Testis (tissue), 2 donors: ENCODE measurements at regions not wholly inside any gene's neighbourhood (a gene's known extent, or its start where the extent isn't known, plus 50 kb on each side); places are given as distances from the start of the nearest gene placed in this dataset.
A peak's percentile ranks its signal among the peaks of the same experiment; 100 is the strongest.

Experiments used
- DNase-seq: peaks from one replicate; pipeline ENCODE4 v3.0.0-alpha.2; 2019
- H3K27ac ChIP-seq, 2 donors: fragments of 200-600 bp; sonication (generic); one replicate each; pipeline ENCODE4 v1.5.1; 2019
- H3K27me3 ChIP-seq: fragments of 200-600 bp; sonication (generic); one replicate; pipeline ENCODE4 v1.5.1; 2019
- H3K36me3 ChIP-seq: fragments of 200-600 bp; sonication (generic); one replicate; pipeline ENCODE4 v1.5.1; 2017; ENCODE audit warnings: low read depth; ENCODE audit errors: missing control alignments
- H3K4me1 ChIP-seq: fragments of 200-600 bp; sonication (generic); one replicate; pipeline ENCODE4 v1.5.1; 2019
- H3K4me3 ChIP-seq, 2 donors: fragments of 200-600 bp; sonication (generic); one replicate each; pipeline ENCODE4 v1.5.1; 2017 to 2019
- H3K9me3 ChIP-seq: fragments of 200-600 bp; sonication (generic); one replicate; pipeline ENCODE4 v1.5.1; 2017
- POLR2A ChIP-seq: fragments of 450-650 bp; IDR thresholded peaks from one replicate; pipeline ENCODE4 v1.6.1; 2017; ENCODE audit warnings: antibody characterized with exemption, mild to moderate bottlenecking, moderate library complexity
- WGBS, 2 donors: methylation state at CpG; one replicate each; pipeline ENCODE4 v1.1.5; 2018; 5-methylcytosine and 5-hydroxymethylcytosine counted together
- intact Hi-C: fragments of 100-400 bp; cut with DNase I; formaldehyde crosslinking; loops from one replicate; pipeline ENCODE4 v1.15.1; 2023; ENCODE audit warnings: low total_unique reads
- TF ChIP-seq, protein P1 (sequence below), 3 experiments: fragments of 450-650 bp in 2 of 3; fragments of 200-600 bp in 1 of 3; sonication (generic) in 1 of 3; IDR thresholded peaks; one replicate each; pipeline ENCODE4 v1.5.1; 2016 to 2019; ENCODE audit warnings: antibody characterized with exemption in 3 of 3, mild to moderate bottlenecking in 2 of 3, moderate library complexity in 1 of 3

DNA sequence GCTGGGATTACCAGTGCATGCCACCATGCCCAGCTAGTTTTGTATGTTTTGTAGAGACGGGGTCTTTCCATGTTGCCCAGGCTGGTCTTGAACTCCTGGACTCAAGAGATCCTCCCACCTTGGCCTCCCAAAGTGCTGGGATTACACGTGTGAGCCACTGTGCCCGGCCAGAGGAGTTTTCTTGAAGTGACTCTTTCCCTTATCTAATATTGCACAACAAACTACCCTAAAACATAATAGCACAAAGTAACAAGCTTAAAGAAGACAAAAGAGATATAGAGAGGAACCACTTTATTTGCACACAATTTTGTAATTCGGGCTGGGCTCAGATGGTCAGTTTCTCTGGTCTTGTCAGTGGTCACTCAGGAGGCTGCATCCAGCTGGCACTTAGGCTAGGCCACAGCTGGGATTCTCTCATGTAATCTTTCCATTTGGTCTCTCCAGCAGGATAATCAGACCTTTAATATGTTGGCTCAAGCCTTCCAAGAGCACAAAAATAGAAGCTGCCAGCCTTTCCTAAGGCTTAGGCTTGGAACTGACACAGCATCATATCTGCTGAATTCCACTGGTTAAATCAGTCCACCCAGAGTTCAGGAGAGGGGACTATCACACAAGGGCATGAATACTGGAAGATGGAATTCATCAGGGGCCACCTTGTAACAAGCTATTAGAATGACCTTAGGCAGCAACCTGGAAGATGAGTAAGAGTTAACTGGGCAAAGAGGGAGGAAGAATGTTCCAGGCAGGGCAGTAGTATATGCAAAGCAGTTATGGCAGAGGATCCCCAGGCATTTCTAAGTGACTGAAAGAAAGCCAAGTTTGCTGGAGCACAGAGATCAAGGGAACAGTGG is 56.7 kb upstream of the PNRC1 start:
- no peaks in the 10 kb centered on the region for H3K9me3 ChIP-seq
- H3K27me3 ChIP-seq = no peaks in the 10 kb centered on the region
- TF ChIP-seq POLR2A = no peak
- TF ChIP-seq, protein P1, sequence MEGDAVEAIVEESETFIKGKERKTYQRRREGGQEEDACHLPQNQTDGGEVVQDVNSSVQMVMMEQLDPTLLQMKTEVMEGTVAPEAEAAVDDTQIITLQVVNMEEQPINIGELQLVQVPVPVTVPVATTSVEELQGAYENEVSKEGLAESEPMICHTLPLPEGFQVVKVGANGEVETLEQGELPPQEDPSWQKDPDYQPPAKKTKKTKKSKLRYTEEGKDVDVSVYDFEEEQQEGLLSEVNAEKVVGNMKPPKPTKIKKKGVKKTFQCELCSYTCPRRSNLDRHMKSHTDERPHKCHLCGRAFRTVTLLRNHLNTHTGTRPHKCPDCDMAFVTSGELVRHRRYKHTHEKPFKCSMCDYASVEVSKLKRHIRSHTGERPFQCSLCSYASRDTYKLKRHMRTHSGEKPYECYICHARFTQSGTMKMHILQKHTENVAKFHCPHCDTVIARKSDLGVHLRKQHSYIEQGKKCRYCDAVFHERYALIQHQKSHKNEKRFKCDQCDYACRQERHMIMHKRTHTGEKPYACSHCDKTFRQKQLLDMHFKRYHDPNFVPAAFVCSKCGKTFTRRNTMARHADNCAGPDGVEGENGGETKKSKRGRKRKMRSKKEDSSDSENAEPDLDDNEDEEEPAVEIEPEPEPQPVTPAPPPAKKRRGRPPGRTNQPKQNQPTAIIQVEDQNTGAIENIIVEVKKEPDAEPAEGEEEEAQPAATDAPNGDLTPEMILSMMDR (IDR thresholded peaks at IDR 0.05) = no peak
- peaks cover 24% of the 10 kb centered on the region for H3K4me1 ChIP-seq
- no peaks in the 10 kb centered on the region for H3K36me3 ChIP-seq
- H3K27ac ChIP-seq = peak overlapping the region; percentile 33 to 48
- H3K4me3 ChIP-seq = no peak overlapping the region
- peak; percentile 50 for DNase-seq
- intact Hi-C loops = no loop called here
- 43 to 52% methylated on average over 4 of the region's 4 CpGs for WGBS, 2 donors

DNA sequence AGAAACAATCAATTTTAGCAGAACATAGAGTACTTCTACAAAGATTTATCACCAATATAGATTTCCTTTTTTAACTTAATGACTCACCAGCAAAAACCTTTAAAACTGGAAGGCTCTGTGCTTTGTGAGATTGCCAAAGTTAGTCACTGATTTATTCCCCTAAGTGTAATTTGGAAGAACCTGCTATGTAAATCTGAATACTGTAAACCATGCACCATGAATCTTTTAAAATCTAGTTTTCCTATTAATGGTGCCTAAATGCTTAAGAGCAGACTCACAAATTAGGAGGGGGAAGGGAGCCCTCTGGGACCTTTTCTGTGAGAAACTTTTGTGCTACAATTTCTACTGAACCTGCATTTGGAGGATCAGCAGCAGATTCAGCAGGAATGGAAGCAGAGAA is 57.8 kb upstream of the PNRC1 start:
- TF ChIP-seq POLR2A = no peak
- TF ChIP-seq, protein P1 (IDR thresholded peaks at IDR 0.05) = no peak
- Histone ChIP-seq H3K36me3 (no peaks in the 10 kb centered on the region), H3K9me3 (no peaks in the 10 kb centered on the region), H3K4me1 (peaks cover 24% of the 10 kb centered on the region), H3K4me3 (no peak overlapping the region), H3K27me3 (no peaks in the 10 kb centered on the region), H3K27ac (peak overlapping the region; percentile 33 to 46)
- intact Hi-C loops = no loop called here
- no peak for DNase-seq

DNA sequence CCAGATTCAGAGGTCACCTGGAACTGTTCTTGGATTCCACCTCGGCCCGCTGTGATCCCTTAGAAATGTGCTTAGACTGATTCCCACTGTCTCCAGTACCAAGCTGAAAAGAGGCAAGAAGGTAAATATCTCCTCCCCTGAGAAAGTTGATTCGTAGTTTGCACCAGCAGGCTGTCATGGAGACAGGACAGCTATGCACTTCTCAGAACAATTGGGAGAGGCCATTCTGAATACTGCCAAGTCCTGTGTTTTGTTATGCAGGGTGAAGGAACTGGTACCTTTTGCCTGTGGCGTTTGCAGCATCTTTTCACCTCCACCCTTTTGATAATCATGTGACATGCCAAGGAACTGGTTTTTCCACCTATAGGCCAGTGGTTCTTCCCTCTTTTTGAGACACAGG is 58.2 kb upstream of the RNGTT start:
- TF ChIP-seq, protein P1 (IDR thresholded peaks at IDR 0.05) = no peak
- no peak for TF ChIP-seq POLR2A
- Histone ChIP-seq H3K4me3 (no peak overlapping the region), H3K27me3 (no peaks in the 10 kb centered on the region), H3K4me1 (peaks cover 24% of the 10 kb centered on the region), H3K9me3 (no peaks in the 10 kb centered on the region), H3K27ac (peak overlapping the region; percentile 29 to 46), H3K36me3 (no peaks in the 10 kb centered on the region)
- 92 to 93% methylated on average over 4 of the region's 4 CpGs for WGBS, 2 donors
- intact Hi-C loops = no loop called here
- DNase-seq = no peak

DNA sequence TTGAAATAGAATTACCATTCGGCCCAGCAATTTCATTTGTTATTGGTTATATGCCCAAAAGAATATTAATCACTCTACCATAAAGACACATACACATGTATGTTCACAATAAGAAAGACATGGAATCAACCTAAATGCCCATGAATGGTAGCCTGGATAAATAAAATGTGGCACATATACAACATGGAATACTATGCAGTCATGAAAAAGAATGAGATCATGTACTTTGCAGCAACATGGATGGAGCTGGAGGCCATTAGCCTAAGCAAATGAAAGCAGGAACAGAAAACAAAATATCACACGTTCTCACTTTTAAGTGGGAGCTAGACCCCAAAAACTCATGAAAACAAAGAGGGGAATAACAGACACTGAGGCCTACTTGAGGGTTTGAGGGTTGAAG is 52.6 kb upstream of the RNGTT start:
- H3K4me1 ChIP-seq = no peaks in the 10 kb centered on the region
- intact Hi-C loops = no loop called here
- 94 to 95% methylated on average over 2 of the region's 2 CpGs for WGBS, 2 donors
- H3K36me3 ChIP-seq = no peaks in the 10 kb centered on the region
- H3K27ac ChIP-seq = no peak overlapping the region
- H3K9me3 ChIP-seq = no peaks in the 10 kb centered on the region
- no peaks in the 10 kb centered on the region for H3K27me3 ChIP-seq
- DNase-seq = no peak
- H3K4me3 ChIP-seq = no peak overlapping the region
- no peak for TF ChIP-seq POLR2A
- TF ChIP-seq, protein P1 (IDR thresholded peaks at IDR 0.05) = no peak

DNA sequence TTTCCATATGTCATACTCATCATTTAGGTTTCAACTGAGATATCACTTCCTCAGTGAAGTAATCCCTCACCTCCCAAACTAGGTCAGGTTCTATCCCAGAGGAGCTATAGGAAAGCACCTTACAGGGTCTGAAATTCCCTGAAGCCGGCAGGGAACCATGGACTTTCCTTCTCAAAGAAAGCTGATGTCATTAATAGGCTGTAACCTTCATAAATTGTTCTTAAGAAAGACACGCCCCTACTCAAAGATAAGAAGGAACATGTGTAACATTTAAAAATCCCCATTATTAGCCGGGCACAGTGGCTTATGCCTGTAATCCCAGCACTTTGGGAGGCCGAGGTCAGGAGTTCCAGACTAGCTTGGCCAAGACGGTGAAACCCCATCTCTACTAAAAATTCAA is 50.0 kb upstream of the RNGTT start:
- intact Hi-C loops = no loop called here
- 42 to 51% methylated on average over 5 of the region's 5 CpGs for WGBS, 2 donors

More for the DNA sequence above, 50.0 kb upstream of the RNGTT start:
- no peak for DNase-seq
- Histone ChIP-seq H3K9me3 (no peaks in the 10 kb centered on the region), H3K4me3 (no peak overlapping the region), H3K36me3 (no peaks in the 10 kb centered on the region), H3K27ac (no peak overlapping the region), H3K4me1 (peaks cover under 1% of the 10 kb centered on the region), H3K27me3 (no peaks in the 10 kb centered on the region)
- no peak for TF ChIP-seq POLR2A
- TF ChIP-seq, protein P1 (IDR thresholded peaks at IDR 0.05) = no peak
